ENCODE measurements at regions not wholly inside any gene's neighbourhood (a gene's known extent, or its start where the extent isn't known, plus 50 kb on each side); places are given as distances from the start of the nearest gene placed in this dataset.

Small RNAs in the stretch of these regions (small RNA-seq; reads per million reads assigned to genes)
- 0 reads per million in 2 experiments for gene MIR3648-1
- gene MIR3687-1: 0 reads per million in 2 experiments
- gene MIR6724-1: 0 reads per million in 2 experiments
- 0 reads per million in 2 experiments for gene MIR6724-2
- gene RF01518: 0 reads per million in 2 experiments
- 0 reads per million in 2 experiments for gene RNA5-8SN2
